GM23338 (cell line): ENCODE measurements at regions not wholly inside any gene's neighbourhood (a gene's known extent, or its start where the extent isn't known, plus 50 kb on each side); places are given as distances from the start of the nearest gene placed in this dataset.

Experiments
- ATAC-seq: fragments of 200-7000 bp; cut with Tn5 transposase; 3 replicates; pipeline ENCODE4 v1.9.1; 2020
- DNase-seq: peaks from one replicate; pipeline ENCODE4 v3.0.0-alpha.2; 2015; ENCODE audit warnings: low spot score
- H2AFZ ChIP-seq: fragments of 200-600 bp; sonication (generic); 2 replicates; pipeline ENCODE4 v1.8.0; 2016; ENCODE audit warnings: antibody characterized with exemption, mild to moderate bottlenecking, moderate library complexity
- H3F3A ChIP-seq: fragments of 200-600 bp; sonication (generic); replicated peaks from 2 replicates; pipeline ENCODE4 v1.8.0; 2017; ENCODE audit warnings: antibody characterized with exemption, mixed run types, low read depth
- H3K27ac ChIP-seq: fragments of 200-600 bp; sonication (generic); 2 replicates; pipeline ENCODE4 v1.6.1; 2016; ENCODE audit warnings: low read depth
- H3K27me3 ChIP-seq: fragments of 200-600 bp; sonication (generic); 2 replicates; pipeline ENCODE4 v1.8.0; 2016; ENCODE audit warnings: mild to moderate bottlenecking, mixed run types, moderate library complexity; ENCODE audit not compliant: insufficient read depth
- H3K36me3 ChIP-seq: fragments of 200-600 bp; sonication (generic); 2 replicates; pipeline ENCODE4 v1.8.0; 2016; ENCODE audit warnings: mild to moderate bottlenecking; ENCODE audit not compliant: insufficient read depth
- H3K4me1 ChIP-seq: fragments of 200-600 bp; sonication (generic); 2 replicates; pipeline ENCODE4 v1.8.0; 2016; ENCODE audit warnings: mild to moderate bottlenecking, moderate library complexity; ENCODE audit not compliant: insufficient read depth
- H3K4me2 ChIP-seq: fragments of 200-600 bp; sonication (generic); 2 replicates; pipeline ENCODE4 v1.7.1; 2017; ENCODE audit warnings: mixed run types
- H3K4me3 ChIP-seq: fragments of 200-600 bp; sonication (generic); 2 replicates; pipeline ENCODE4 v1.6.1; 2016; ENCODE audit warnings: mixed run types
- H3K79me2 ChIP-seq: fragments of 200-600 bp; sonication (generic); replicated peaks from 2 replicates; pipeline ENCODE4 v1.8.0; 2017; ENCODE audit warnings: mild to moderate bottlenecking; ENCODE audit not compliant: insufficient read depth
- H3K9me2 ChIP-seq: fragments of 200-600 bp; sonication (generic); 2 replicates; pipeline ENCODE4 v1.8.0; 2017; ENCODE audit not compliant: insufficient read depth
- H4K20me1 ChIP-seq: fragments of 200-600 bp; sonication (generic); replicated peaks from 2 replicates; pipeline ENCODE4 v1.8.0; 2017; ENCODE audit warnings: mild to moderate bottlenecking; ENCODE audit not compliant: insufficient read depth
- H3K27ac Mint-ChIP-seq: 2 replicates; pipeline ENCODE4 v1.8.0; 2020; ENCODE audit warnings: inconsistent platforms, mild to moderate bottlenecking, moderate library complexity, mixed read lengths
- H3K27me3 Mint-ChIP-seq: 3 replicates; pipeline ENCODE4 v1.8.0; 2022; ENCODE audit warnings: low read depth, mild to moderate bottlenecking, moderate library complexity, mixed read lengths, inconsistent platforms; ENCODE audit not compliant: insufficient read depth, poor library complexity
- H3K36me3 Mint-ChIP-seq: 3 replicates; pipeline ENCODE4 v1.8.0; 2021; ENCODE audit warnings: low read depth, mild to moderate bottlenecking, inconsistent platforms, moderate library complexity, mixed read lengths
- H3K4me1 Mint-ChIP-seq: 3 replicates; pipeline ENCODE4 v1.8.0; 2020; ENCODE audit warnings: mild to moderate bottlenecking, inconsistent platforms, mixed read lengths
- H3K4me3 Mint-ChIP-seq: 3 replicates; pipeline ENCODE4 v1.8.0; 2021; ENCODE audit warnings: moderate library complexity, mild to moderate bottlenecking, inconsistent platforms, mixed read lengths
- H3K9me3 Mint-ChIP-seq: 3 replicates; pipeline ENCODE4 v1.8.0; 2020; ENCODE audit warnings: moderate library complexity, mild to moderate bottlenecking, inconsistent platforms, mixed read lengths
- CREB1 ChIP-seq: fragments of 250-450 bp; sonication (Bioruptor Pico); IDR thresholded peaks from 2 replicates; pipeline ENCODE4 v1.5.0; 2020; ENCODE audit warnings: low read depth, mild to moderate bottlenecking, moderate library complexity
- EZH2 ChIP-seq: fragments of 200-600 bp; sonication (generic); IDR thresholded peaks from one replicate; pipeline ENCODE4 v1.8.0; 2017; ENCODE audit warnings: antibody characterized with exemption, mild to moderate bottlenecking, low read depth; ENCODE audit not compliant: unreplicated experiment
- EZH2phosphoT487 ChIP-seq: fragments of 200-600 bp; sonication (generic); IDR thresholded peaks from one replicate; pipeline ENCODE4 v1.8.1; 2018; ENCODE audit warnings: antibody characterized with exemption; ENCODE audit not compliant: unreplicated experiment
- JUNB ChIP-seq: IDR thresholded peaks from one replicate; pipeline ENCODE4 v1.6.1; 2016; ENCODE audit warnings: antibody characterized with exemption; ENCODE audit not compliant: unreplicated experiment
- NANOG ChIP-seq: IDR thresholded peaks from 2 replicates; pipeline ENCODE4 v1.6.1; 2016; ENCODE audit warnings: antibody characterized with exemption, borderline replicate concordance
- POLR2AphosphoS5 ChIP-seq: IDR thresholded peaks from 2 replicates; pipeline ENCODE4 v1.6.1; 2016; ENCODE audit warnings: antibody characterized with exemption, low read depth
- STAT1 ChIP-seq: IDR thresholded peaks from one replicate; pipeline ENCODE4 v1.6.1; 2016; ENCODE audit warnings: antibody characterized with exemption; ENCODE audit not compliant: unreplicated experiment
- ZNF114 ChIP-seq: fragments of 250-450 bp; sonication (Bioruptor Pico); IDR thresholded peaks from 2 replicates; pipeline ENCODE4 v1.5.0; 2020; ENCODE audit warnings: mild to moderate bottlenecking, moderate library complexity
- ZNF331 ChIP-seq: fragments of 250-450 bp; sonication (Bioruptor Pico); IDR thresholded peaks from 2 replicates; pipeline ENCODE4 v1.5.0; 2020; ENCODE audit warnings: low read depth, mild to moderate bottlenecking, moderate library complexity
- TF ChIP-seq, protein P1 (sequence below), 2 experiments: fragments of 200-600 bp in 1 of 2; sonication (generic) in 1 of 2; conservative IDR thresholded peaks; 2 replicates each; pipeline versions ENCODE4 v1.5.1 to v1.6.1; 2016 to 2017; ENCODE audit warnings: antibody characterized with exemption in 2 of 2, low read depth in 2 of 2, mild to moderate bottlenecking in 2 of 2, moderate library complexity in 1 of 2
- TF ChIP-seq, protein P2 (sequence below): IDR thresholded peaks from one replicate; pipeline ENCODE4 v1.6.1; 2018; ENCODE audit warnings: antibody characterized with exemption; ENCODE audit not compliant: unreplicated experiment
- TF ChIP-seq, protein P3 (sequence below): fragments of 250-450 bp; sonication (Bioruptor Pico); IDR thresholded peaks from 2 replicates; pipeline ENCODE4 v1.5.0; 2020; ENCODE audit warnings: mild to moderate bottlenecking, moderate library complexity
- TF ChIP-seq, protein P4 (sequence below): IDR thresholded peaks from 2 replicates; pipeline ENCODE4 v1.6.1; 2016; ENCODE audit warnings: antibody characterized with exemption

DNA sequence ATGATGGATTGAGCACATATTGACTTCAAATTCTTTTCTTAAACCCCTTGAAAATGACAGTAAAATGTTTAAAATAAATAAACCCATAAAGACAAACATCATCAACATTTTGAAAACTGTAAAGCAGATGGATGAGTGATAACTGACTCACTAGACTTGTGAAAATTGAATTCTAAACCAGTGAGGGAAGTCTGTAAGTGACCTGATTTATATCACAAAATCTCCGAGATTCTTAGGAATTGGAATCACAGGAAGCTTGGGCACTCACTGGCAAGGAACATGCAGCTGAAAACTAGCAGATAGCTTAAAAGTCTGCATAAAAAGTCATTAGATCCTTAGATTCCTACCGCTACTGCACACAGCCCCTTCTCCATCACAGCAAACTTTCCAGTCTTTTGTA is 51.3 kb upstream of the TSC22D1 start:
- no peak overlapping the region for H3K4me3 Mint-ChIP-seq
- Histone ChIP-seq H3K4me1 (no peaks in the 10 kb centered on the region), H3K4me3 (no peak overlapping the region), H2AFZ (no peak overlapping the region), H3K36me3 (no peaks in the 10 kb centered on the region), H3K9me2 (peaks cover 3% of the 10 kb centered on the region; the same call in 1 of the 2 replicates), H4K20me1 (no peaks in the 10 kb centered on the region), H3F3A (no peaks in the 10 kb centered on the region), H3K27me3 (no peaks in the 10 kb centered on the region), H3K79me2 (no peaks in the 10 kb centered on the region), H3K4me2 (no peak overlapping the region), H3K27ac (no peak overlapping the region)
- no peaks in the 10 kb centered on the region; the same call in 2 of the 3 replicates for H3K36me3 Mint-ChIP-seq
- TF ChIP-seq, protein P1, sequence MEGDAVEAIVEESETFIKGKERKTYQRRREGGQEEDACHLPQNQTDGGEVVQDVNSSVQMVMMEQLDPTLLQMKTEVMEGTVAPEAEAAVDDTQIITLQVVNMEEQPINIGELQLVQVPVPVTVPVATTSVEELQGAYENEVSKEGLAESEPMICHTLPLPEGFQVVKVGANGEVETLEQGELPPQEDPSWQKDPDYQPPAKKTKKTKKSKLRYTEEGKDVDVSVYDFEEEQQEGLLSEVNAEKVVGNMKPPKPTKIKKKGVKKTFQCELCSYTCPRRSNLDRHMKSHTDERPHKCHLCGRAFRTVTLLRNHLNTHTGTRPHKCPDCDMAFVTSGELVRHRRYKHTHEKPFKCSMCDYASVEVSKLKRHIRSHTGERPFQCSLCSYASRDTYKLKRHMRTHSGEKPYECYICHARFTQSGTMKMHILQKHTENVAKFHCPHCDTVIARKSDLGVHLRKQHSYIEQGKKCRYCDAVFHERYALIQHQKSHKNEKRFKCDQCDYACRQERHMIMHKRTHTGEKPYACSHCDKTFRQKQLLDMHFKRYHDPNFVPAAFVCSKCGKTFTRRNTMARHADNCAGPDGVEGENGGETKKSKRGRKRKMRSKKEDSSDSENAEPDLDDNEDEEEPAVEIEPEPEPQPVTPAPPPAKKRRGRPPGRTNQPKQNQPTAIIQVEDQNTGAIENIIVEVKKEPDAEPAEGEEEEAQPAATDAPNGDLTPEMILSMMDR (conservative IDR thresholded peaks at IDR 0.05; ENCODE audit: low read depth in 2 of 2): no peak
- no peak for TF ChIP-seq EZH2
- no peak for TF ChIP-seq STAT1
- no peak for TF ChIP-seq NANOG
- no peak for TF ChIP-seq ZNF331
- no peak for TF ChIP-seq ZNF114 (CRISPR knock-in tag)
- TF ChIP-seq EZH2phosphoT487: no peak
- TF ChIP-seq, protein P2, sequence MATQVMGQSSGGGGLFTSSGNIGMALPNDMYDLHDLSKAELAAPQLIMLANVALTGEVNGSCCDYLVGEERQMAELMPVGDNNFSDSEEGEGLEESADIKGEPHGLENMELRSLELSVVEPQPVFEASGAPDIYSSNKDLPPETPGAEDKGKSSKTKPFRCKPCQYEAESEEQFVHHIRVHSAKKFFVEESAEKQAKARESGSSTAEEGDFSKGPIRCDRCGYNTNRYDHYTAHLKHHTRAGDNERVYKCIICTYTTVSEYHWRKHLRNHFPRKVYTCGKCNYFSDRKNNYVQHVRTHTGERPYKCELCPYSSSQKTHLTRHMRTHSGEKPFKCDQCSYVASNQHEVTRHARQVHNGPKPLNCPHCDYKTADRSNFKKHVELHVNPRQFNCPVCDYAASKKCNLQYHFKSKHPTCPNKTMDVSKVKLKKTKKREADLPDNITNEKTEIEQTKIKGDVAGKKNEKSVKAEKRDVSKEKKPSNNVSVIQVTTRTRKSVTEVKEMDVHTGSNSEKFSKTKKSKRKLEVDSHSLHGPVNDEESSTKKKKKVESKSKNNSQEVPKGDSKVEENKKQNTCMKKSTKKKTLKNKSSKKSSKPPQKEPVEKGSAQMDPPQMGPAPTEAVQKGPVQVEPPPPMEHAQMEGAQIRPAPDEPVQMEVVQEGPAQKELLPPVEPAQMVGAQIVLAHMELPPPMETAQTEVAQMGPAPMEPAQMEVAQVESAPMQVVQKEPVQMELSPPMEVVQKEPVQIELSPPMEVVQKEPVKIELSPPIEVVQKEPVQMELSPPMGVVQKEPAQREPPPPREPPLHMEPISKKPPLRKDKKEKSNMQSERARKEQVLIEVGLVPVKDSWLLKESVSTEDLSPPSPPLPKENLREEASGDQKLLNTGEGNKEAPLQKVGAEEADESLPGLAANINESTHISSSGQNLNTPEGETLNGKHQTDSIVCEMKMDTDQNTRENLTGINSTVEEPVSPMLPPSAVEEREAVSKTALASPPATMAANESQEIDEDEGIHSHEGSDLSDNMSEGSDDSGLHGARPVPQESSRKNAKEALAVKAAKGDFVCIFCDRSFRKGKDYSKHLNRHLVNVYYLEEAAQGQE: no peak
- TF ChIP-seq, protein P3, sequence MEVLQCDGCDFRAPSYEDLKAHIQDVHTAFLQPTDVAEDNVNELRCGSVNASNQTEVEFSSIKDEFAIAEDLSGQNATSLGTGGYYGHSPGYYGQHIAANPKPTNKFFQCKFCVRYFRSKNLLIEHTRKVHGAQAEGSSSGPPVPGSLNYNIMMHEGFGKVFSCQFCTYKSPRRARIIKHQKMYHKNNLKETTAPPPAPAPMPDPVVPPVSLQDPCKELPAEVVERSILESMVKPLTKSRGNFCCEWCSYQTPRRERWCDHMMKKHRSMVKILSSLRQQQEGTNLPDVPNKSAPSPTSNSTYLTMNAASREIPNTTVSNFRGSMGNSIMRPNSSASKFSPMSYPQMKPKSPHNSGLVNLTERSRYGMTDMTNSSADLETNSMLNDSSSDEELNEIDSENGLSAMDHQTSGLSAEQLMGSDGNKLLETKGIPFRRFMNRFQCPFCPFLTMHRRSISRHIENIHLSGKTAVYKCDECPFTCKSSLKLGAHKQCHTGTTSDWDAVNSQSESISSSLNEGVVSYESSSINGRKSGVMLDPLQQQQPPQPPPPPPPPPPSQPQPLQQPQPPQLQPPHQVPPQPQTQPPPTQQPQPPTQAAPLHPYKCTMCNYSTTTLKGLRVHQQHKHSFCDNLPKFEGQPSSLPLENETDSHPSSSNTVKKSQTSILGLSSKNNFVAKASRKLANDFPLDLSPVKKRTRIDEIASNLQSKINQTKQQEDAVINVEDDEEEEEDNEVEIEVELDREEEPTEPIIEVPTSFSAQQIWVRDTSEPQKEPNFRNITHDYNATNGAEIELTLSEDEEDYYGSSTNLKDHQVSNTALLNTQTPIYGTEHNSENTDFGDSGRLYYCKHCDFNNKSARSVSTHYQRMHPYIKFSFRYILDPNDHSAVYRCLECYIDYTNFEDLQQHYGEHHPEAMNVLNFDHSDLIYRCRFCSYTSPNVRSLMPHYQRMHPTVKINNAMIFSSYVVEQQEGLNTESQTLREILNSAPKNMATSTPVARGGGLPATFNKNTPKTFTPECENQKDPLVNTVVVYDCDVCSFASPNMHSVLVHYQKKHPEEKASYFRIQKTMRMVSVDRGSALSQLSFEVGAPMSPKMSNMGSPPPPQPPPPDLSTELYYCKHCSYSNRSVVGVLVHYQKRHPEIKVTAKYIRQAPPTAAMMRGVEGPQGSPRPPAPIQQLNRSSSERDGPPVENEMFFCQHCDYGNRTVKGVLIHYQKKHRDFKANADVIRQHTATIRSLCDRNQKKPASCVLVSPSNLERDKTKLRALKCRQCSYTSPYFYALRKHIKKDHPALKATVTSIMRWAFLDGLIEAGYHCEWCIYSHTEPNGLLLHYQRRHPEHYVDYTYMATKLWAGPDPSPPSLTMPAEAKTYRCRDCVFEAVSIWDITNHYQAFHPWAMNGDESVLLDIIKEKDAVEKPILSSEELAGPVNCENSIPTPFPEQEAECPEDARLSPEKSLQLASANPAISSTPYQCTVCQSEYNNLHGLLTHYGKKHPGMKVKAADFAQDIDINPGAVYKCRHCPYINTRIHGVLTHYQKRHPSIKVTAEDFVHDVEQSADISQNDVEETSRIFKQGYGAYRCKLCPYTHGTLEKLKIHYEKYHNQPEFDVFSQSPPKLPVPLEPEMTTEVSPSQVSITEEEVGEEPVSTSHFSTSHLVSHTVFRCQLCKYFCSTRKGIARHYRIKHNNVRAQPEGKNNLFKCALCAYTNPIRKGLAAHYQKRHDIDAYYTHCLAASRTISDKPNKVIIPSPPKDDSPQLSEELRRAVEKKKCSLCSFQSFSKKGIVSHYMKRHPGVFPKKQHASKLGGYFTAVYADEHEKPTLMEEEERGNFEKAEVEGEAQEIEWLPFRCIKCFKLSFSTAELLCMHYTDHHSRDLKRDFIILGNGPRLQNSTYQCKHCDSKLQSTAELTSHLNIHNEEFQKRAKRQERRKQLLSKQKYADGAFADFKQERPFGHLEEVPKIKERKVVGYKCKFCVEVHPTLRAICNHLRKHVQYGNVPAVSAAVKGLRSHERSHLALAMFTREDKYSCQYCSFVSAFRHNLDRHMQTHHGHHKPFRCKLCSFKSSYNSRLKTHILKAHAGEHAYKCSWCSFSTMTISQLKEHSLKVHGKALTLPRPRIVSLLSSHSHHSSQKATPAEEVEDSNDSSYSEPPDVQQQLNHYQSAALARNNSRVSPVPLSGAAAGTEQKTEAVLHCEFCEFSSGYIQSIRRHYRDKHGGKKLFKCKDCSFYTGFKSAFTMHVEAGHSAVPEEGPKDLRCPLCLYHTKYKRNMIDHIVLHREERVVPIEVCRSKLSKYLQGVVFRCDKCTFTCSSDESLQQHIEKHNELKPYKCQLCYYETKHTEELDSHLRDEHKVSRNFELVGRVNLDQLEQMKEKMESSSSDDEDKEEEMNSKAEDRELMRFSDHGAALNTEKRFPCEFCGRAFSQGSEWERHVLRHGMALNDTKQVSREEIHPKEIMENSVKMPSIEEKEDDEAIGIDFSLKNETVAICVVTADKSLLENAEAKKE (CRISPR knock-in tag): no peak
- no peak for TF ChIP-seq JUNB
- no peak for TF ChIP-seq CREB1
- no peak for TF ChIP-seq POLR2AphosphoS5
- TF ChIP-seq, protein P4, sequence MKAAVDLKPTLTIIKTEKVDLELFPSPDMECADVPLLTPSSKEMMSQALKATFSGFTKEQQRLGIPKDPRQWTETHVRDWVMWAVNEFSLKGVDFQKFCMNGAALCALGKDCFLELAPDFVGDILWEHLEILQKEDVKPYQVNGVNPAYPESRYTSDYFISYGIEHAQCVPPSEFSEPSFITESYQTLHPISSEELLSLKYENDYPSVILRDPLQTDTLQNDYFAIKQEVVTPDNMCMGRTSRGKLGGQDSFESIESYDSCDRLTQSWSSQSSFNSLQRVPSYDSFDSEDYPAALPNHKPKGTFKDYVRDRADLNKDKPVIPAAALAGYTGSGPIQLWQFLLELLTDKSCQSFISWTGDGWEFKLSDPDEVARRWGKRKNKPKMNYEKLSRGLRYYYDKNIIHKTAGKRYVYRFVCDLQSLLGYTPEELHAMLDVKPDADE: no peak
- no peak for DNase-seq
- peaks cover 1% of the 10 kb centered on the region for H3K27me3 Mint-ChIP-seq
- H3K4me1 Mint-ChIP-seq: no peaks in the 10 kb centered on the region; the same call in 2 of the 3 replicates
- H3K9me3 Mint-ChIP-seq: no peaks in the 10 kb centered on the region
- no peak overlapping the region for H3K27ac Mint-ChIP-seq
- no peak for ATAC-seq
